ENCODE measurements at regions not wholly inside any gene's neighbourhood (a gene's known extent, or its start where the extent isn't known, plus 50 kb on each side); places are given as distances from the start of the nearest gene placed in this dataset.

- TF ChIP-seq HDGF (IDR thresholded peaks at IDR 0.05; ENCODE audit: borderline replicate concordance) (no peak), SUZ12 (IDR thresholded peaks at IDR 0.05) (no peak), FOXM1 (IDR thresholded peaks at IDR 0.05; ENCODE audit: borderline replicate concordance) (no peak), L3MBTL2 (conservative IDR thresholded peaks at IDR 0.05) (no peak), SP1 (IDR thresholded peaks at IDR 0.05) (no peak), FOXK2 (IDR thresholded peaks at IDR 0.05) (no peak), ELF4 (IDR thresholded peaks at IDR 0.05) (no peak), ZNF384 (IDR thresholded peaks at IDR 0.05) (no peak)
These were observed 109.6 kb downstream of the SIK1 start for GRCh38 chr21:43317254-43317748.

All from HEK293T (cell line).